ENCODE measurements at regions not wholly inside any gene's neighbourhood (a gene's known extent, or its start where the extent isn't known, plus 50 kb on each side); places are given as distances from the start of the nearest gene placed in this dataset.

GRCh38 chr2:236685979-236686520, 116.4 kb downstream of the ACKR3 start:
- no peak for TF ChIP-seq PREB (CRISPR knock-in tag; IDR thresholded peaks at IDR 0.05; ENCODE audit: borderline replicate concordance)
- TF ChIP-seq FOXP4 (CRISPR knock-in tag; IDR thresholded peaks at IDR 0.05): no peak
- no peak for TF ChIP-seq ZNF281 (CRISPR knock-in tag; IDR thresholded peaks at IDR 0.05)
- TF ChIP-seq, protein P1, sequence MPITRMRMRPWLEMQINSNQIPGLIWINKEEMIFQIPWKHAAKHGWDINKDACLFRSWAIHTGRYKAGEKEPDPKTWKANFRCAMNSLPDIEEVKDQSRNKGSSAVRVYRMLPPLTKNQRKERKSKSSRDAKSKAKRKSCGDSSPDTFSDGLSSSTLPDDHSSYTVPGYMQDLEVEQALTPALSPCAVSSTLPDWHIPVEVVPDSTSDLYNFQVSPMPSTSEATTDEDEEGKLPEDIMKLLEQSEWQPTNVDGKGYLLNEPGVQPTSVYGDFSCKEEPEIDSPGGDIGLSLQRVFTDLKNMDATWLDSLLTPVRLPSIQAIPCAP (CRISPR knock-in tag; IDR thresholded peaks at IDR 0.05): no peak
- TF ChIP-seq, protein P2, sequence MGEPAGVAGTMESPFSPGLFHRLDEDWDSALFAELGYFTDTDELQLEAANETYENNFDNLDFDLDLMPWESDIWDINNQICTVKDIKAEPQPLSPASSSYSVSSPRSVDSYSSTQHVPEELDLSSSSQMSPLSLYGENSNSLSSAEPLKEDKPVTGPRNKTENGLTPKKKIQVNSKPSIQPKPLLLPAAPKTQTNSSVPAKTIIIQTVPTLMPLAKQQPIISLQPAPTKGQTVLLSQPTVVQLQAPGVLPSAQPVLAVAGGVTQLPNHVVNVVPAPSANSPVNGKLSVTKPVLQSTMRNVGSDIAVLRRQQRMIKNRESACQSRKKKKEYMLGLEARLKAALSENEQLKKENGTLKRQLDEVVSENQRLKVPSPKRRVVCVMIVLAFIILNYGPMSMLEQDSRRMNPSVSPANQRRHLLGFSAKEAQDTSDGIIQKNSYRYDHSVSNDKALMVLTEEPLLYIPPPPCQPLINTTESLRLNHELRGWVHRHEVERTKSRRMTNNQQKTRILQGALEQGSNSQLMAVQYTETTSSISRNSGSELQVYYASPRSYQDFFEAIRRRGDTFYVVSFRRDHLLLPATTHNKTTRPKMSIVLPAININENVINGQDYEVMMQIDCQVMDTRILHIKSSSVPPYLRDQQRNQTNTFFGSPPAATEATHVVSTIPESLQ (CRISPR knock-in tag; IDR thresholded peaks at IDR 0.05): no peak
- no peak for DNase-seq (ENCODE audit: low spot score)
- POLR2A ChIA-PET: no interaction called here
- Mint-ChIP-seq H3K27ac (no peak overlapping the region), H3K4me1 (peaks cover 45% of the 10 kb centered on the region), H3K27me3 (ENCODE audit: low read depth) (no peaks in the 10 kb centered on the region), H3K36me3 (no peaks in the 10 kb centered on the region), H3K9me3 (peaks cover 4% of the 10 kb centered on the region; the same call in 1 of the 2 replicates), H3K4me3 (no peak overlapping the region)
- CTCF ChIA-PET: interaction anchor here (2.1 kb wide), 1 partner anchor 124 kb away, joined by 7 read pairs; no protein-coding TSS in a partner anchor
- no peak for ATAC-seq

- DNase-seq (ENCODE audit: low spot score) (no peak), ATAC-seq (no peak)
- no peaks in the 10 kb centered on the region for H3K27me3 Mint-ChIP-seq (ENCODE audit: low read depth)
- H3K36me3 Mint-ChIP-seq: no peaks in the 10 kb centered on the region
- POLR2A ChIA-PET: no interaction called here
- peaks cover 4% of the 10 kb centered on the region; the same call in 1 of the 2 replicates for H3K9me3 Mint-ChIP-seq
- H3K4me1 Mint-ChIP-seq: peaks cover 45% of the 10 kb centered on the region
- no peak overlapping the region for H3K4me3 Mint-ChIP-seq
- H3K27ac Mint-ChIP-seq: no peak overlapping the region
- CTCF ChIA-PET: no interaction called here
- no peak for TF ChIP-seq RORB (CRISPR knock-in tag; IDR thresholded peaks at IDR 0.05)
- no peak for TF ChIP-seq TCF7 (CRISPR knock-in tag; IDR thresholded peaks at IDR 0.05; ENCODE audit: low read depth)
- TF ChIP-seq AFF4 (CRISPR knock-in tag; IDR thresholded peaks at IDR 0.05; ENCODE audit: borderline replicate concordance): no peak
- TF ChIP-seq ATF2 (CRISPR knock-in tag; IDR thresholded peaks at IDR 0.05; ENCODE audit: borderline replicate concordance, low read depth): no peak
- TF ChIP-seq SP1 (CRISPR knock-in tag; conservative IDR thresholded peaks at IDR 0.05): no peak
- TF ChIP-seq SOX15 (CRISPR knock-in tag; IDR thresholded peaks at IDR 0.05): no peak
- TF ChIP-seq MLX (CRISPR knock-in tag; IDR thresholded peaks at IDR 0.05): no peak
- no peak for TF ChIP-seq CTCF (IDR thresholded peaks at IDR 0.05)
- TF ChIP-seq OVOL2 (CRISPR knock-in tag; IDR thresholded peaks at IDR 0.05; ENCODE audit: borderline replicate concordance): no peak
These were observed 116.9 kb downstream of the ACKR3 start for GRCh38 chr2:236686561-236686960.
